NCI-H446 (cell line): ENCODE measurements at regions not wholly inside any gene's neighbourhood (a gene's known extent, or its start where the extent isn't known, plus 50 kb on each side); places are given as distances from the start of the nearest gene placed in this dataset.
A peak's percentile ranks its signal among the peaks of the same experiment; 100 is the strongest.

Source experiments
- DNase-seq, 2 experiments: peaks; one replicate each; lab custom pipeline; 2025; lab: John Stamatoyannopoulos, UW

- DNase-seq: no peak
Observed at GRCh38 chr7:47147213-47147631, 434.7 kb downstream of the TNS3 start.

GRCh38 chr7:47145982-47146381 lies 435.9 kb downstream of the TNS3 start:
- DNase-seq: no peak

GRCh38 chr7:47145186-47145725 lies 436.7 kb downstream of the TNS3 start:
- no peak for DNase-seq

GRCh38 chr7:47143339-47143738 lies 438.6 kb downstream of the TNS3 start:
- no peak for DNase-seq

GRCh38 chr7:47142867-47143175 lies 439.1 kb downstream of the TNS3 start:
- DNase-seq: no peak

- DNase-seq: no peak
Observed at GRCh38 chr7:47142169-47142866, 439.6 kb downstream of the TNS3 start.

GRCh38 chr7:47132471-47132870 lies 449.4 kb downstream of the TNS3 start:
- no peak for DNase-seq

GRCh38 chr7:47128700-47129099 lies 453.2 kb downstream of the TNS3 start:
- DNase-seq: no peak

GRCh38 chr7:47125529-47125928 lies 456.4 kb downstream of the TNS3 start:
- DNase-seq: no peak

- DNase-seq: peak in 1 of 2 experiments; percentile 24
Observed at GRCh38 chr7:47119261-47119865, 462.5 kb downstream of the TNS3 start.

GRCh38 chr7:47104206-47104549 lies 477.7 kb downstream of the TNS3 start:
- no peak for DNase-seq

- no peak for DNase-seq
Observed at GRCh38 chr7:47103498-47104205, 478.3 kb downstream of the TNS3 start.

- DNase-seq: no peak
Observed at GRCh38 chr7:47102331-47102841, 479.5 kb downstream of the TNS3 start.

- peak in 1 of 2 experiments; percentile 22 for DNase-seq
Observed at GRCh38 chr7:47100817-47101435, 481.0 kb downstream of the TNS3 start.

GRCh38 chr7:47100148-47100816 lies 481.6 kb downstream of the TNS3 start:
- DNase-seq: no peak

GRCh38 chr7:47097431-47097830 lies 484.5 kb downstream of the TNS3 start:
- DNase-seq: no peak

GRCh38 chr7:47095946-47096345 lies 486.0 kb downstream of the TNS3 start:
- DNase-seq: no peak

GRCh38 chr7:47094462-47094861 lies 487.4 kb downstream of the TNS3 start:
- DNase-seq: no peak

GRCh38 chr7:47093320-47094234 lies 488.3 kb downstream of the TNS3 start:
- DNase-seq: no peak

- DNase-seq: no peak
Observed at GRCh38 chr7:47092336-47092735, 489.6 kb downstream of the TNS3 start.

GRCh38 chr7:47091141-47091540 lies 490.8 kb downstream of the TNS3 start:
- no peak for DNase-seq
